ENCODE measurements at regions not wholly inside any gene's neighbourhood (a gene's known extent, or its start where the extent isn't known, plus 50 kb on each side); places are given as distances from the start of the nearest gene placed in this dataset.
"Not testable (repeated sequence)": the region's sequence is repeated elsewhere in the genome, so short reads cannot be mapped to it uniquely, and the experiment has no call there.

GRCh38 chr5:60485361-60485760 is 214.6 kb downstream of the DEPDC1B start:
- H3K4me1 ChIP-seq = no peaks in the 10 kb centered on the region
- DNase-seq = no peak
- H3K4me3 ChIP-seq = no peak overlapping the region
- no peaks in the 10 kb centered on the region for H3K27me3 ChIP-seq
- no peaks in the 10 kb centered on the region for H3K36me3 ChIP-seq
- no peak overlapping the region for H3K27ac ChIP-seq
- no peaks in the 10 kb centered on the region for H3K9me3 ChIP-seq
- TF ChIP-seq POLR2A (IDR thresholded peaks at IDR 0.05) = no peak
- TF ChIP-seq, protein P1, sequence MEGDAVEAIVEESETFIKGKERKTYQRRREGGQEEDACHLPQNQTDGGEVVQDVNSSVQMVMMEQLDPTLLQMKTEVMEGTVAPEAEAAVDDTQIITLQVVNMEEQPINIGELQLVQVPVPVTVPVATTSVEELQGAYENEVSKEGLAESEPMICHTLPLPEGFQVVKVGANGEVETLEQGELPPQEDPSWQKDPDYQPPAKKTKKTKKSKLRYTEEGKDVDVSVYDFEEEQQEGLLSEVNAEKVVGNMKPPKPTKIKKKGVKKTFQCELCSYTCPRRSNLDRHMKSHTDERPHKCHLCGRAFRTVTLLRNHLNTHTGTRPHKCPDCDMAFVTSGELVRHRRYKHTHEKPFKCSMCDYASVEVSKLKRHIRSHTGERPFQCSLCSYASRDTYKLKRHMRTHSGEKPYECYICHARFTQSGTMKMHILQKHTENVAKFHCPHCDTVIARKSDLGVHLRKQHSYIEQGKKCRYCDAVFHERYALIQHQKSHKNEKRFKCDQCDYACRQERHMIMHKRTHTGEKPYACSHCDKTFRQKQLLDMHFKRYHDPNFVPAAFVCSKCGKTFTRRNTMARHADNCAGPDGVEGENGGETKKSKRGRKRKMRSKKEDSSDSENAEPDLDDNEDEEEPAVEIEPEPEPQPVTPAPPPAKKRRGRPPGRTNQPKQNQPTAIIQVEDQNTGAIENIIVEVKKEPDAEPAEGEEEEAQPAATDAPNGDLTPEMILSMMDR (IDR thresholded peaks at IDR 0.05) = no peak

DNA sequence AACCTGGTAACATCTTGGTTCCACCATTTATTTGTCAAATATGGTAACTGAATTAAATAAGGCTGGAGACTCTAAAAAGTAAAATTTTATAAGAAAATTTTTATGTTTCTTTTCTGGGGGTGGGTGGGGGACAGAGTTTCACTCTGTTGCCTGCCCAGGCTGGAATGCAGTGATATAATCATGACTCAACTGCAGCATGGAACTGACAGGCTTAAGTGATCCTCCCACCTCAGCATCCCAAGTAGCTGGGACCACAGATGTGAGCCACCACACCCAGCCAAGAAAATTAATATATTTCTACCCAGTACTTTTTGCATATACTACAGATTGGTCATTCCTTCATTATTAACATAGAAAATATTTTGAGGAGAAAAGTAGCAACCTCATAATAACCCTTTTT is 216.9 kb downstream of the DEPDC1B start:
- H3K9me3 ChIP-seq = no peaks in the 10 kb centered on the region
- no peak overlapping the region for H3K4me3 ChIP-seq
- TF ChIP-seq, protein P1 (IDR thresholded peaks at IDR 0.05) = no peak
- no peak for TF ChIP-seq POLR2A (IDR thresholded peaks at IDR 0.05)
- no peak for DNase-seq
- H3K4me1 ChIP-seq = no peaks in the 10 kb centered on the region
- H3K27ac ChIP-seq = no peak overlapping the region
- no peaks in the 10 kb centered on the region for H3K36me3 ChIP-seq
- no peaks in the 10 kb centered on the region for H3K27me3 ChIP-seq

DNA sequence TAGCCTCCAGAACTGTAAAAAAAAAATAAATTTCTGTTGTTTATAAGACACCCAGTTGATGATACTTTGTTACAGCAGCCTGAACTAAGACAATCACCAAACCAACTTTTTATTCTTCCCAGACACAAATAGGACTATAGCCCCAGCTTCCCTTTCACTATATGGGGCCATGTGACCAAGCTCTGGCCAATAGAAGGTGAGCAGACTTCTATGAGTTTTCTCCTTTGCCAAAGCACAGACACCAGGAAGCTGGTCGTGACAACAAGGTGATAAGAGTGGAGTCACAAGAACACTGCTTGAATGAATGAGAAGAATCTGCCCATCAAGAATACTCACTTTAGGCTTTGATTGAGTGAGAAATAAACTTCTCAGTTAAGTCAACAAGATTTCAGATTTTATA is 217.7 kb downstream of the DEPDC1B start:
- no peak for TF ChIP-seq POLR2A (IDR thresholded peaks at IDR 0.05)
- TF ChIP-seq, protein P1 (IDR thresholded peaks at IDR 0.05) = no peak
- no peak for DNase-seq
- H3K9me3 ChIP-seq = no peaks in the 10 kb centered on the region
- no peaks in the 10 kb centered on the region for H3K4me1 ChIP-seq
- H3K4me3 ChIP-seq = no peak overlapping the region
- no peaks in the 10 kb centered on the region for H3K36me3 ChIP-seq
- no peak overlapping the region for H3K27ac ChIP-seq
- H3K27me3 ChIP-seq = no peaks in the 10 kb centered on the region

DNA sequence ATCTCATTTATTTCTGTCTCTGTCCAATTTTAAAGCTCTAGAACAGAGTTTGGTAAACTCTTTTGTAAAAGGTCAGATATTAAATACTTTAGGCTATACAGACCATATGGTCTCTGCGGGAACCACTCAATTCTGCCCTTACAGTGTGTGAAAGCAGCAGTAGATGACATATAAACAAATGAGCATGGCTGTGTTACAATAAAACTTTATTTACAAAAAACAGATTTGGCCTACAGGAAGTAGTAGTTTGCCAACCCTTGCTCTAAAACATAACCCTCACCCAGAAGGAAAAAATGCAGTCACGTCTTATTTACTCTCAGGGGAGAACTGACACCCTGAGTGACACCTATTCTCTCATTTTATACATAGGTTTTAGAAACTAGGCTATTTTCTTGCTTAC is 220.4 kb downstream of the DEPDC1B start:
- no peaks in the 10 kb centered on the region for H3K36me3 ChIP-seq
- TF ChIP-seq, protein P1 (IDR thresholded peaks at IDR 0.05) = no peak
- no peak for TF ChIP-seq POLR2A (IDR thresholded peaks at IDR 0.05)
- H3K27me3 ChIP-seq = no peaks in the 10 kb centered on the region
- no peak overlapping the region for H3K27ac ChIP-seq
- H3K4me3 ChIP-seq = no peak overlapping the region
- no peak for DNase-seq
- H3K4me1 ChIP-seq = no peaks in the 10 kb centered on the region
- H3K9me3 ChIP-seq = no peaks in the 10 kb centered on the region

GRCh38 chr5:60477849-60478248 is 222.1 kb downstream of the DEPDC1B start:
- H3K27ac ChIP-seq = no peak overlapping the region
- DNase-seq = no peak
- H3K9me3 ChIP-seq = no peaks in the 10 kb centered on the region
- no peak for TF ChIP-seq POLR2A (IDR thresholded peaks at IDR 0.05)
- TF ChIP-seq, protein P1 (IDR thresholded peaks at IDR 0.05) = no peak
- no peaks in the 10 kb centered on the region for H3K4me1 ChIP-seq
- no peak overlapping the region for H3K4me3 ChIP-seq
- no peaks in the 10 kb centered on the region for H3K36me3 ChIP-seq
- no peaks in the 10 kb centered on the region for H3K27me3 ChIP-seq

- H3K27me3 ChIP-seq = no peaks in the 10 kb centered on the region
- TF ChIP-seq, protein P1 (IDR thresholded peaks at IDR 0.05) = no peak
- H3K4me1 ChIP-seq = no peaks in the 10 kb centered on the region
- no peak for DNase-seq
- no peak overlapping the region for H3K27ac ChIP-seq
- H3K9me3 ChIP-seq = no peaks in the 10 kb centered on the region
- no peaks in the 10 kb centered on the region for H3K36me3 ChIP-seq
- no peak overlapping the region for H3K4me3 ChIP-seq
These were observed 226.3 kb downstream of the DEPDC1B start for GRCh38 chr5:60473654-60474053.

- H3K4me3 ChIP-seq = not testable (repeated sequence)
These were observed 226.9 kb downstream of the DEPDC1B start for GRCh38 chr5:60473027-60473426.

More at GRCh38 chr5:60473027-60473426, 226.9 kb downstream of the DEPDC1B start:
- not testable (repeated sequence) for H3K27me3 ChIP-seq, H3K9me3 ChIP-seq, DNase-seq, H3K4me1 ChIP-seq, H3K27ac ChIP-seq, H3K36me3 ChIP-seq
